Endometrium (tissue), 2 donors: ENCODE measurements at regions not wholly inside any gene's neighbourhood (a gene's known extent, or its start where the extent isn't known, plus 50 kb on each side); places are given as distances from the start of the nearest gene placed in this dataset.
"Not testable (repeated sequence)": the region's sequence is repeated elsewhere in the genome, so short reads cannot be mapped to it uniquely, and the experiment has no call there.

ENCODE experiments used
- FAIRE-seq: peaks from 2 replicates; lab custom pipeline; 2012; peaks lifted over from hg19 to GRCh38; lab: Jason Lieb, UNC
- donor health status: control.
- donor health status: control.

DNA sequence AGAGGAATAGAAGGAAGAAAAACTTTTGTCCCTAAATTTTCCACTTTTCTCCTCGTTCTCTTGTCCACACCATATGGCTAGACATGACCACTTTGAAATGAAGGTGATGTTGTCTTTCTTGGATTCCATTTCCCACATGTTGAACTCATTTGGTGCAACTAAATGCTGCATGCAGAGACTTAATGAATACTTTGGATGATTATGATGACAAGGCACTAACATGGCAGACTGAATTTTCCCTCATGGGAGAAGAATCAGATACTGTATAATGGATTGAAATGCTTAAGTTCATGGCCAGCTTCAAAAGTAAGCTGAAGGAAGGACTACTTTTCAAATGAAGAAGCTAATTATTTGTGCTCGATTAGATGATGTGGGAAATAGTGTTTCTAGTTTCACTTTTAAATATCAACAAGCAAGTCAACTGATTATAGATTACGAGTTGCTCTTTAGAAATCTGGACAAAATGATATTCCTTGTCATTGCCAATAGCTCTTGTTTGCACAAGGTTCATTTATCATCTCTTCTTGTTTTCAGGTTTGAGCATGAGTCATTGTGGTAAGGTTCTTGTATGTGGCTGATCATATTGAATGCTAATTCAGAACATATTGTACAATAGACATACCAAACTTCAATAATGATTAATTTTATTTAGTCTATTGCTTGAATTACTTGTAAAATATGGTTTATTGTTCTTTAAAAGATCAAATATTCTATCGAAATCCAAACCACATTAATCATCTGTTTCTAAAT, 501.3 kb upstream of the FTMT start:
- no peak for FAIRE-seq

DNA sequence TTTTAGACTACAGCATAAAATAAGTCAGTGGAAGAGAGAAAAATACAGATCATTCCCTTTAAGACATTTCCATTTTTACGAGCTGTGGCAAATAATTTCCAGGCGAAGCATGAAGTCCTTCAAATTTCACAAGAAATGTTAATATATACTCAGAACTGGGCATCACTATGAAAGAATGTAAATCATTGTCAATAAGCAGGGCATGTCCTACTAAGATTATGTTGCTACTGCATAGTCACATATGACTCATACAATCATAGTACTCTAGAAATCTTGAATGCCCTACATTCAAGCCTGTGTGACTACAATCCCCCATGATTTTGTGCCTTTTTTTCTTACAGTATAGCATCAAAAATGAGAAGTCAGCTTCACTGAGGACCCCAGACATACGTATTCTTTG, 485.2 kb upstream of the FTMT start:
- FAIRE-seq = no peak

DNA sequence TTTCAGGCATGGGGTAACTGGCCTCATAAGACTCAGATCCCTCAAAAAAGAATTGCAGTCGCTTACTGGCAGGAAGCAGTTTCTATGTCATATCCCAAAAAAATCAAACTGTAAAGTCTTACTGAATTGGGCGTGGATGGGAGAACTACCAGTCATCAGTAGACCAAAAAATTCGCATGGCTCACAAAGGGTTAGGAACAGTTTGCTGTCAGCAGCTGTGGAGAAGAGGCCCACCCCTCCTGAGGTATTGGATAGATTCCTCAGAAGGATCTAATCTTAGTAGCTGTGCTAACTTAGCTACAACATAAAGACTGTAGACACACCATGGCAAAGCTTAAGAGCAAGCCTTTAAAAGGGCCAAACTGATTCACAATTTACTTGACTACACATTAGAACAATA, 478.3 kb upstream of the FTMT start:
- FAIRE-seq = no peak

DNA sequence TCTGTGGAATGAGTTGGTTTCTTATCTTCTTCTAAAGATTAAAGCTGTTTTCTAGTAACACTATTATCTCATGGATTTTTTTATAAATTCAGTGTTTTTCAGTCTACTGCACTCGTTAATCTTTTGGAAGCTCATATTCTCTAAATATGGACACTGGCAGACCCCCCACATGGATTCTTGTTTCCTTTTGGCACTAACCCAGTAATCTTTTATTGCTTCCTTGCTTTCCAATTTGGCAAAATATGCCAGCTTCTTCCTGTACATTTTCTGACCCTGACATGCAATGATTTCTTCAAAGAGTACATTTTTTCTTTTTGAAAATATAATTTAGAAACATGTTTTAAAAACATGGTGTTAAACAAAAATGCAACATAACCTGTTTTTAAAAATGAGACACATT, 474.2 kb upstream of the FTMT start:
- no peak for FAIRE-seq

DNA sequence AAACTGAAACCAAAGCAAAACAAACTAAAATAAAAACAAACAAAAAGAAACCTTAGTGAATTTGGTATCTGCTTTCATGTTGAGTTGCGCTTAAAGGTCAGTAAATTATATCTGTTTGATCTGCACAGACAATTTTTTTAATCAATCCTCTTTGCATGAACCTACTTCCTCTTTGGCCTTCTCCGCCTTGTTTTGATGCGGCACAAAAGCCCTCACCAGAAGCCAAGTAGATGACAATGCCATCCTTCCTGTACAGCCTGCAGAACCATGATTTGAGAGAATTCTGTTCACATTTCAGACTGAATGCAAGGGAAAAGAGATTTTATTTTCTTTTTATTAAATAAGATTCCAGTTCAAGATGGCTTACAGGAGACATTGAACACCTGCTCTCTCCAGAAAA, 473.6 kb upstream of the FTMT start:
- no peak for FAIRE-seq

DNA sequence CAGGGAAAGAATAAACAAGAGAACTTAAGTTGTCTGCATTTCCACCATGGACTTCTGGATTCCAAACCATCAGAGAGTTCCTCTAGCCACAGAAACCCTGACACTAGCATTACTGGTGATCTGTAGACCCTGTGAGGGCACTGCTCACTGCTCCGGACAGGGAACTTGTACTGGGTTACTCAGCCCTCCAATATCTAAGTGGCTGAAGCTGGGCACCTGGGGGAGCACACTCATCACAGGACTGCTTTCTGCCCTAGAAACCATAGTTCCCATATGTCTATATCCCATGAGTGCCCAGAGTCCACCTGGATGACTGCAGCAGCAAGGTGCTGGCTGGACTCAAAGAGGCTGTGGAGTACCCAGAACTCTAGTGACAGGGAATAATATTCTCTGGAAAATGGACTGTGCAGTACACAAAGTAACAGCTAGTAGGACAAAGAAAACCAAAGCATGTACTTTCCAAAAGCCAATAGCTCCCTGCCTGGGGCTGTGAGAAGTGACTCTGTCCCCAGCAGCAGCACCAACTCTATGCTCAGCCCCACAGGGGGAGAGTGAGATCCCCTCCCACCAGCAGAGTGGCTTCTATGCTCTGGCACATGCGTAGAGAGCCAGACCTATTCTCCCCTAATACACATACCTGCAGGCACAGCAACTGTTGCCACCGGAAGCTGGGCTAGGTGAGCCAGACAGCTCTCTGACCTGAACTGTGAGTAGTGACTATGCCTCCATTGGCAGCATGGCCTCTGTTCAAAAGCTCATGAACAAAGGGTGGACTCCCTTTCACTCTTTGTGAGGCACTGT, 472.9 kb upstream of the FTMT start:
- FAIRE-seq = no peak

DNA sequence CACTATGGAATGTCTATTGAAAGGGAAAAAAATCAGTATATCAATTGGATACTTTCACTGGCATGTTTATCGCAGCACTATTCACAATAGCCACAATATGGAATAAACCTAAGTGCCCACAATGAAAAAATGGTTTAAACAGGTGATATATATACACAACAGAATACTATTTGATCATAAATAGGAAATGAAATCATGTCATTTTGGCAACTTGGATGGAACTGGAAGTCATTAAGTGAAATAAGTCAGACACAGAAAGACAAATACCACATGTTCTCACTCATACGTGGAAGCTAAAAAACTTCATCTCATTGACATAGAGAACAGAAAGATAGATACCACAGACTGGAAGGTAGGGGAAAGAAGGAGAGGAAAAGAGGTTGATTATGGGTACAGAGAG, 471.6 kb upstream of the FTMT start:
- no peak for FAIRE-seq

DNA sequence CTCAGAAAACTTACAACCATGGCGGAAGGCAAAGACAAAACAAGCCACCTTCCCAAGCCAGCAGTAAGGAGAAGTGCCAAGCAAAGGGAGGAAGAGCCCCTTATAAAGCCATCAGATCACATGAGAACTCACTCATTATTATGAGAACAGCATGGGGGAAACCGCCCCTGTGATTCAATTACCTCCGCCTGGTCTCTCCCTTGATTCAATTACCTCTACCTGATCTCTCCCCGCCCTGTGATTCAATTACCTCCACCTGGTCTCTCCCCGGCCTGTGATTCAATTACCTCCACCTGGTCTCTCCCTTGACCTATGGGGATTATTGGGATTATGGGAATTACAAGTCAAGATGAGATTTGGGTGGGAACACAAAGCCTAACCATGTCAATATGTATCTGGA, 467.3 kb upstream of the FTMT start:
- no peak for FAIRE-seq

DNA sequence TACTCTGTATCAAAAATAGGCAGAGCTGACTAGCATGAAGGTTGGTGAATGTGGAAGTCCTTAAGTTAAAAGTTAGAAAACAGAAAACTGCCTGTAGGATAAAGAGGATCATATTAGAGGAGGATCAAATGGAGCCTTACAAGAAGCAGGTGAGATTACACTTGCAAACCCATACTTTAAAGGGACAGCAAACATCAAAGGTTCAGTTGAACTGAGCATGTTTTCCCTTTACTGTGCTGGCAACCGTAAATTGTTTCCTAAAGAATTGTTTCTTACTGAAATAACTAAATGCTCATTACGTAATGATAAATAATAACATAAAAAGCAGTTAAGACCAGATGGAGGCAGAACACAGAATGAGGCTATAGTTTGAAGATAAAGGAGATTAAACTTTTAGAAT, 465.3 kb upstream of the FTMT start:
- FAIRE-seq = no peak

DNA sequence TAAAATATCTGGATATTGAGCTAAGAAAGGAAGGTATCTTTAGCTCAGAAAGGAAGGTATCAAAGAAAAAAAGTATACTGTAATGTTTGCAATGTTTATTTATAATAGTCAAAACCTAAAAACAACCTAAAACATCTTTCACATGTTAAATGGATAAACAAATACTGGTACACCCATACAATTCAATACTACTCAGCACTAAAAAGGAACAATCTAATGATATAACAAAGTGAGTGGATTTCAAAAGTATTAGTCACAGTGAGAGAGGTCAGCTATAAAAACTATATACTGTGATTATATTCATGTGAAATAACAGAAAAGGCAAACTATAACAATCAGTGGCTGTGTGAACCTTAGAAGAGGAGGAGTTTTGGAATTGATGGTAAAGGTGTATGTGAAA, 455.0 kb upstream of the FTMT start:
- FAIRE-seq = no peak

DNA sequence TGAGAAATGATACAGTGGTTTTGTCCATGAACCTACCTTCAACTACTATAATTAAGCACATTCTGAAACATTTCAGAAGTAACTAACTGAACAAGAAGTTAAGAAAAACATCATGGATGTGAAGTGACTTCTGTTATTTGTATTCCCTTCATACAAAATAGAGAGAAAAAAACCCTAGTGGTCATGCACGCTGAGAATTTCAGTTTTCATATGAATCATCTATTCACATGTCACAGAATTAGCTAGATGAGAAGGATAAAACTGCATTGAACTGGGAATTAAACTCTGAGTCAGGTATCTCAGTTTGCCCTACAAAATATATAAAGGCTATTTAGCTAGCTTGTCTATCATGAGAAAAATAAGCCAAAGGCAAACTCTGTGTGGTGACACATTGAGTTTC, 451.8 kb upstream of the FTMT start:
- FAIRE-seq = no peak

DNA sequence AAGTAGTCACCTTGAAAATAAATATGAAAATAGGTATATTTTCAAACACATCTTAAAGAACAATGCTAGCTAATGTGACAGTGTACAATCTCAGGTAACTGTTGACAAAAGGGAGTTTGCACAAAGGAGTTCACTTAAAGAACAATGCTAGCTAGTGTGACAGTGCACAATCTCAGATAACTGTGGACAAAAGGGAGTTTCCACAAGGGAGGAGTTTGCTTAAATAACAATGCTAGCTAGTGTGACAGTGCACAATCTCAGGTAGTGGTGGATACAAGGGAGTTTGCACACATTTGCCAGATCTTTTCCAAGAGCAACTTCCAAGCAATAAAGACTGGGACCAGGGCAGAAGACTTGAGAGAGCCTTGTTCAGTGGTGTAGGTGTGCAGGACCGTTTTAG, 442.9 kb upstream of the FTMT start:
- FAIRE-seq = no peak

DNA sequence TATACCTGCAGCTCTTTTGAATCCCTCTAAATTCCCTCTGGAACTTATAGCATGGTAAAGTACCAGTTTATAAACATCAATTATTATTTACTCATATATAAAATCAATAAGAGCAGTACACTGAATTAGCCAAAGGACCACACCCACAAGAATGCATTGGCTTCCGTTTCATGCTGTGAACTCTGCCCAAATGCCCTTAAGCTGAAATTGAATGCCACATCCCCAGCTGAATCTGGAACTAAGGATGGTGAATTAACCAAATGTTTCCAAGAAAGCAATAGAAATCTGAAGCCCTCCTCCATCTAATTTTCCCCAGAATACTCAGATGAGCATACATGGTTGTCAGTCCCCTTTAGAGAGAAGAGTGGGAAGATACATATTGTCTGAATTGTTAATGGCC, 436.4 kb upstream of the FTMT start:
- FAIRE-seq = no peak

DNA sequence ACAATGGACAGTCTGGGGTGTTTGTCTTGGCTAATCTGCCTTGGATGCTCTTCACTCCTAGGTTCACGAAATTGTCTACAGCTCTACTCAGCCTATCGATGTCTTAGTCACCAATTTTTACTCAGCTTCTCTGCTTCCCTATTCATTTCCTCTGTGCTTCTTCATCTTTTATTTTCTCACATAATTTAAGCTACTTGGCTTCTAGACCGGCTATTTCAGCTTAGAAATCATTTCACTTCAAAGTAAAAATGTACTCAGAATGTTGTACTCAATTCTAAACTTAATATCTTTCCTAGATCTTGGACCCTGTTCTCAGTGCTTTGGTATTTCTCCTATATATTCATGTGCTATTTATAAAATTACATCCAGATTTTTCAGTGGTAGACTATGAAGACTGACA, 430.0 kb upstream of the FTMT start:
- no peak for FAIRE-seq

DNA sequence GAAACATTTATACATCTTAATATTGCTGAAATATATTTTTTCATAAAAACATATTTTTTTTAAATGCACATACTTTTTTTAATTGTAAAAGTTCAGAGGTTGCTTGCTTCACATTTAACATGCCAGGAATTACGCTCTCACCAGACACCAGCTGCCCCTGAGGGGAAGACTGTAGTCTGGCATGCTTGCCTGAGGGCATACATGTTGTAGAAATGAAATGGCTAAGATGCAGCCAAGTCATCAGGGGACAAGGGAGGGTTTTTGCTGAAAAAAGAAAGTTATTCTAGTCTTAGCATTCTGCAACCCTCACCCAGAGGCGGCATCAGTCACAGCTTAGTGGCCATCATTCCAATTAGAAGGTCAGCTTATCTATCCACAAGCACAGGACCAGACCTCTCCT, 426.7 kb upstream of the FTMT start:
- FAIRE-seq = no peak

DNA sequence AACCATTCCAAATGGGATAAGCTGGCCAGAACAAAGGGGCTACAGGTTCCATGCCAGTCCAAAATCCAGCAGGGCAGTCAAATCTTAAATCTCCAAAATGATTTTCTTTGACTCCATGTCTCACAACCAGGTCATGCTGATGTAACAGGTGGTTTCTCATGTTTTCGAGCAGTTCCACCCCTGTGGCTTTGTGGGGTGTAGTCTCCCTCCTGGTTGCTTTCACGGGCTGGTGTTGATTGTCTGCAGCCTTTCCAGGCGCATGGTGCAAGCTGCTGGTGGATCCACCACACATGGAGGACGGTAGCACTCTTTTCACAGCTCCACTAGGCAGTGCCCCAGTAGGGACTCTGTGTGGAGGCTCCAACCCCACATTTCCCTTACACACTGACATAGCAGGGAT, 425.5 kb upstream of the FTMT start:
- no peak for FAIRE-seq

DNA sequence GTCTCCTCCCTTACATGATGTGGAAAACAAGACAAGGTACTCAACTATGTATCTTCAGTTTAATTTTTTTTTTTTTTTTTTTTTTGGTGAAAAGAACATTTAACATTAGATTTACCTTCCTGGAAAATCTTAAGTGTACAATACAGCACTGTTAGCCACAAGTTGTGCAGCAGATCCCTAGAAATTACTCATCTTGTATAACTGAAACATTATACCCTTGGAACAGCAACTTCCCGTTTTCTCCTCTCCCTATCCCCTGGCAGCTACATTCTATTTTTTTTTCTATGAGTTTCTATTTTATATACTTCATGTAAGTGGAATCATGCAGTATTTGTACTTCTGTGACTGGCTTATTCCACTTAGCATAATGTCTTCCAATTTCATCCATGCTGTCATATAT, 421.9 kb upstream of the FTMT start:
- no peak for FAIRE-seq

DNA sequence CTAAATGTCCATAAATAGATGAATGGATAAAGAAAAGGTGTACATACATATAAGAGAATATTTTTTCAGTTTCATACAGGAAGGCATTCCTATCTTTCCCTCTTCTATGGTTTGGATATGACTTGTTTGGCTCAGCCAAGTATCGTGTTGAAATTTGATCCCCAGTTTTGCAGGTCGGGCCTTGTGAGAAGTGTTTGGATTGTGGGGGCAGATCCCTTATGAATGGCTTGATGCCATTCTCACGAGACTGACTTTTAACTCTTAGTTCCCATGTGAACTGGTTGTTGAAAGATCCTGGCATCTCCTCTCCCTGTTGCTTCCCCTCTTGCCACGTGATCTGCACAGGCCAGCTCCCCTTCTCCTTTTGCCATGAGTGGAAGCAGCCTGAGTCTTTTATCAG, 421.1 kb upstream of the FTMT start:
- no peak for FAIRE-seq

DNA sequence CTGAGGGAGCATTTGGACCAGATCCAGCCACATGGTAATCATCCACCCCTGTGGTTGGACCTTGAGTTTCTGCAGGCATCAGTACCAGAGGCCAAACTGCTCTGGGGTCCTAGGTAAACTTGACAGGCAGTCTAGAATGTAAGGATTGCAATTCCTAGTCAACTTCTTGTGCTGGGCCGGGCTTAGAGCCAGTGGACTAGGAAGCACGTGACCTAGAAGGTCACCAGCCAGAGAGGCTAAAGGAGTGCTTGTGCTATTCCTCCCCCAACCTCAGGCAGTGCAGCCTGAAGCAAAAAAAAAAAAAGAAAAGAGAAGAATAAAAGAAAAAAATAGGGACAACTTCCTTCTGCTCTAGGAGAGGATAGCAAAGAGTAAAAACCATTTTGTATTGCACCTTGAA, 406.2 kb upstream of the FTMT start:
- no peak for FAIRE-seq

DNA sequence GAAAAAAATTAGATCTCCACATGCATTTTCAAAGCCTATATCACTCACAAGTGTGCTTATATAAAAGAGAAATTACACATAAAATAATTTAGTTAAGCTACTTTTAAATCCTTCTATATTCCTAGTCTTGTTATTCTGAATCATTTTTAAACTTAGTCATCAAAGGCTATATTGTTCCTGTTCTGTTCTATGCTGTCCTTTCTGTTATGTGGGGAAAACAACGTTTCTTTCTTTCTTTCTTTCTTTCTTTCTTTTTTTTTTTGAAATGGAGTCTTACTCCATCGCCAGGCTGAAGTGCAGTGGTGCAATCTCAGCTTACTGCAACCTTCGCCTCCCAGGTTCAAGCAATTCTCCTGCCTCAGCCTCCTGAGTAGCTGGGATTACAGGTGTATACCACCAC, 389.2 kb upstream of the FTMT start:
- no peak for FAIRE-seq

DNA sequence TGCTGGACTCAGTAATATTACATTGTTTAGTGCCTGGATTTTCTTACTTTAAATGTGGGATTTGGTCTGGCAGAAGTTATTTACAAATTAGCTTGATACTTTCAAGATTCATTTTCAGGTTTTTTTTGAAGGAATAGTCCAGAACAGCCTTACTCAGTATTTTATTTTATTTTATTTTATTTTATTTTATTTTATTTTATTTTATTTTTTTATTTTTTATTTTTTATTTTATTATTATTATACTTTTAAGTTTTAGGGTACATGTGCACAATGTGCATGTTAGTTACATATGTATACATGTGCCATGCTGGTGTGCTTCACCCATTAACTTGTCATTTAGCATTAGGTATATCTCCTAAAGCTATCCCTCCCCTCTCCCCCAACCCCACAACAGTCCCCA, 380.5 kb upstream of the FTMT start:
- FAIRE-seq = not testable (repeated sequence)

DNA sequence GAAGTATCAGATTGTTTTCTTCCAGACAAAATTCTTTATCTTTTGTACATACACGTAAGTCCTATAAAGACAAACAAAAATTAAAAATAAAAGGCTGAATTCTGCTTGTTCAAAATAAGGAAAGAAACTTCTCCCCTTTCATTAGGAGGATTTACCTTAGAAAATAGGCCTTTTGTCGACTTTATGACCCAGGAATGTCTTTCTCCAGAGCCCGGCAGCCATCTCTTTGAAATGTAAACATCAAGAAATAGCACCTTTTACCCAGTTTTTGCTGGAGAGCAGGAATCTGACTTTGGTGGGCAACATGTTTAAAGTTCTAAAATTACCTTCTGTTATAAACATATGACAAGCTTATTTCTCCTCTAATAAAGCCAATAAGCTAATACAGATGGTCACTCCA, 373.0 kb upstream of the FTMT start:
- no peak for FAIRE-seq

DNA sequence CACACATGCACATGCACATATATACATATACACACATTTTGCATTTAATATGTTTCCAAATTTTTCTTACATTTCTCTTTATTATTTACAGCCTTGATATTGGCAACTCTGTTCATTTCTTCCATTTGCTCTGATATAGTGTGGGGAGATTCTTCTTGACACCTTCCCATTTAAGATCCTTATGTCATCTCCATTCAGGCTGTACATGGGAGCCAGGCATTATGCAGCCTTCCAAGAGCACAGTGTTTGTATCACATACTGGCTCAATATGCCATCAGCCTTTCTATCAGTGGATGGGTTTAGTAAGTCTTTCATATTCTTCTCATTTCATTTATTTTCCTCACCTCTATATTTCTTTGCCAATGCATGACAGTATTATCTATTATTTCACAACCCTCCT, 372.3 kb upstream of the FTMT start:
- no peak for FAIRE-seq

DNA sequence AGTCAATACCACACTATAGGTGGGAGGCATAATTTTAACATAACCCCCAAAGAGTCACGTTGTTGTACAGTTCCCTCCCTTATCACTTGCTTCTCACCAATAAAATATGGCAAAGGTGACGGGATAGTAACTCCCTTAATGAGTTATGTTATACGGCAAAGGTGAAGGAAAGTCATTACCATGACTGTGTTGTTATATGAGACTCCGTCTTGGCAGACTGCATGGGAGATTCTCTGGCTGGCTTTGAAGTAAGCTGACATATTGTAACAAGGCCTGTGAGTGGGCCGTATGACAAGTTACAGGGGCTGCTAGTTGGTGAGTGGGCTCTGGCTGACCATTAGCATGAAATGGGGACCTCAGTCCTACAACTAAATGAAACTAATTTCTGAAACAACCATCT, 366.4 kb upstream of the FTMT start:
- FAIRE-seq = no peak
